Erythroblast (primary cell): ENCODE measurements at regions not wholly inside any gene's neighbourhood (a gene's known extent, or its start where the extent isn't known, plus 50 kb on each side); places are given as distances from the start of the nearest gene placed in this dataset.

Experiments
- GATA1 ChIP-seq: IDR thresholded peaks from 2 replicates; pipeline ENCODE4 v1.6.1; 2011; ENCODE audit warnings: low read depth, mild to moderate bottlenecking, control low read depth, low read length, moderate library complexity
- POLR2A ChIP-seq: IDR thresholded peaks from 2 replicates; pipeline ENCODE4 v1.6.1; 2011; ENCODE audit warnings: mild to moderate bottlenecking, low read length

GRCh38 chr2:196538189-196538588, 101.3 kb upstream of the CCDC150 start:
- TF ChIP-seq POLR2A (no peak), GATA1 (no peak)
